GM19099 (cell line): ENCODE measurements at regions not wholly inside any gene's neighbourhood (a gene's known extent, or its start where the extent isn't known, plus 50 kb on each side); places are given as distances from the start of the nearest gene placed in this dataset.

Source experiments
- POLR2A ChIP-seq: IDR thresholded peaks from 3 replicates; pipeline ENCODE4 v1.6.1; 2011; ENCODE audit warnings: low read depth; ENCODE audit not compliant: insufficient read length; ENCODE audit errors: extremely low read depth

DNA sequence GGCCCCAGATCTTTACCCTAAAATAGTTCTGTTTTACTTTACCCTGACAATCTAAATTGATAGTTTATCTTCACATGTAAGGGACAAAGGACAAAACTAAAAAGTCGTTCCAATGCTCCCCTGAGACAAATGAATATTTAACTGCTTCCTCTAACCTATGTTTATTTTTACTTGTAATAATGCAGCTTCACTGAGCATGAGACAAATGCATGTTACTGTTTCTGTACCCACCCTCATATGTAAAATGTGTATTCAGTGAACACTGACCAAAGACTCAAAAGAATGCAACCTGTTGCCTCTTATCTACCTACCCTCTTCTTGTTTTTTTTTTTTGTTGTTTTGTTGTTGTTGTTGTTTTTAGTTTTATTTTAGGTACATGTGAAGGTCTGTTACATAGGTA is 1570.9 kb upstream of the SLC39A10 start:
- TF ChIP-seq POLR2A = no peak

DNA sequence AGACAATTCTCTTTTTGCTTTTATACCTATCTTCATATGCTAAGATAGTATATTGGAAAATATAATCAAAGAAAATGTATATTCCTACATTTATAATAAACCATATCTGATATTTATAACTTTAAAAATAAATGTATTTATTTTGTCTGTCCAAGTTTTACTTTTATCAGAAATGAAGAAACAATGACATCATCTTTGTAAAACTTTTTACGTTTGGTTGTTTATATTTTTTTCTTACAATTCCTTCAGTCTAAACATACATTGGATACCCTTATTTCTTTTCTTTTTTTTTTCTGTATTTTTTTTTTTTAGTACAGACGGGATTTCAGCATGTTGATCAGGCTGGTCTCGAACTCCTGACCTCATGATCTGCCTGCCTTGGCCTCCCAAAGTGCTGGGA is 1577.0 kb upstream of the SLC39A10 start:
- no peak for TF ChIP-seq POLR2A

DNA sequence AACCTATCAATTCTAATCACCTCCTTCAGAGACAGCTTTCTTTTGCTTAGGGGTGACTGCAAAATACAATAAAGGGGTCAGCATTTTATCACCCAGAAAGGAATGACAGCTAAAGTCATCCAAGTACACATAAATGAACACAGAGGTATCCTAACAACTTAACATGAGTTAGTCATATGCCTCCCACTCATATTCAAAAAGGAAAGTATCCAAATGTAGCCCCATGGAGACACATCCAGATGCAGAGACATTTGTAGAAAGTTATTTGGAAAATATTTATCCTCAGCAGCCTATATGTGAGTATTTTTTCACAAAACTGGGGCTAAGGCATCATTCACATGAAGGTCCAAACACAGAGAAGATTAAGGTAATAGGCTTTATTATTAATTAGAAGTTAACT is 1579.7 kb upstream of the SLC39A10 start:
- no peak for TF ChIP-seq POLR2A

DNA sequence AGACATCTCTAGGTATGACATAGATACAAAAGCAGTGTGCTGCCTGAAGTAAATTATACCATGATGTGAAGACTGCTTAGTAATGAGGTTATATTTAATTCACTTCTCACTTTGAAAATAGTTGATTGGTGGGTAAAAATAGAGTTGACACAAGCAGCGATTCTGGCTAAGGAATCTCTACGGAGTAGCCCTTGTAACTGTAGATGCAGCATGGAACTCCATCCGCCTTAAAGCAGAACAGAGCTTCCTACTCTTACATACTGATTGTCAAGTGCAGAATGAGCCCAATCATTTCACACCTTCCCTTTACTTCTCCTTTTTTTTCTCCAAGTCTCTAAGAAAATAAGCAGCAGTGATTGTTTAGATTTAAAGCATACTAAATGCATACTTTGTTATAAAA is 1594.6 kb upstream of the SLC39A10 start:
- TF ChIP-seq POLR2A = no peak

DNA sequence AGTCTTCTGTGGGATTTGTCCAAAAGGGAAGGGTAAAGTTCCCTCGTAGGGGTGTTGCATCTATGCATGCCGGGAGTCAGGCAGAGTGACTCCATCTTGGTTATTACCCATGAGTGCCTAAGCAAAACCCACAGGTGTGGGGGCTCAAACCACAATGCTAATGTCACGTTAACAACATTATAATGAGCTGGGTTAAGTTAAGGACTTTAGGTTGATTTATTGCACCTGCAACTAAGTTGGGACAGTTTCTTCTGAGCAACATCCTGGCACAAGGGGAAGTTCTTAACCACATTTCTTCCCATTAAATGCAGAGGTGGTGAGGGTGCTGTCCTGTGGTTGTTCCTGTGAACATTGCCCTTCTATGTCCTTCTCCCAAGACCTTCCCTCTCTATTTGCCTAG is 1596.8 kb upstream of the SLC39A10 start:
- TF ChIP-seq POLR2A = no peak

DNA sequence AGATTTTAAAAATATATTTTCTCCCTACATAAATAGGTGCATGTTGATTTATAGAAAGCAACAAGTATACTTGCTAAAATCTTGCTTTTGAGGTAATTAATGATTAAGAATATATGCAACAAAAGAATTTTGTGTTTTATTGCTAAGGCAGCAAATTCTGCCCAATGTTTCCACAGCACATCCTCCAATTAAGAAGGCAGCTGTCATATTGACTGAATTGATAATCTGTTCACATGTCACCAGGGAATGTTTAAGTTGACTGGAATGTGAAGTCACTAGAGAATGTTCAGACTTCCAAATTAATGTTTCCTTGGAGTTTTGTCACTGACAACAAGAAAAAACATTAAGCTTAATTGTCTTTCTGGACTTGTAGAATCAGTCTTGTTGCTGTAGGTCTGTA is 1602.7 kb upstream of the SLC39A10 start:
- no peak for TF ChIP-seq POLR2A

DNA sequence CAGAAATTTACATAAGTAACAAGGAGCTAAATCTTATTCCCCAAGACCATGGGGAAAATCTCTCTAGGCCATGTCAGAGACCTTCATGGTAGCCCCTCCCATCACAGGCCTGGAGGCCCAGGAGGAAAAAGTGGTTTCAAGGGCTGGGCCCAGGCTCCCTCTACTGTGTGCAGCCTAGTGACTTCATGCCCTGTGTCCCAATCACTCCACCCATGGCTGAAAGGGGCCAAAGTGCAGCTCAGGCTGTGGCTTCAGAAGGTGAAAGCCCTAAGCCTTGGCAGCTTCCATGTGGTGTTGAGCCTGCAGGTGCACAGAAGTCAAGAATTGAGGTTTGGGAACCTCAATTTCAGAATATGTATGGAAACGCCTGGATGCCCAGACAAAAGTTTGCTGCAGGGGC is 1612.7 kb upstream of the SLC39A10 start:
- TF ChIP-seq POLR2A = no peak

DNA sequence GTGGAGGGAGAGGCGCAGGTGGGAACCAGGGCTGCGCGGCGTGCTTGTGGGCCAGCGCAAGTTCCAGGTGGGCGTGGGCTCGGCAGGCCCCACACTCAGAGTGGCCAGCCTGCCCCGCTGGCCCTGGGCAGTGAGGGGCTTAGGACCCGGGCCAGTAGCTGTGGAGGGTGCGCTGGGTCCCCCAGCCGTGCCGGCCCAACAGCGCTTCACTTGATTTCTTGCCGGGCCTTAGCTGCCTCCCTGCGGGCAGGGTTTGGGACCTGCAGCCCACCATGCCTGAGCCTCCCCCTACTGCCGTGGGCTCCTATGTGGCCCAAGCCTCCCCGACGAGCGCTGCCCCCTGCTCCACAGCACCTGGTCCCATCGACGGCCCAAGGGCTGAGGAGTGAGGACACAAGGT is 1636.9 kb upstream of the SLC39A10 start:
- no peak for TF ChIP-seq POLR2A

DNA sequence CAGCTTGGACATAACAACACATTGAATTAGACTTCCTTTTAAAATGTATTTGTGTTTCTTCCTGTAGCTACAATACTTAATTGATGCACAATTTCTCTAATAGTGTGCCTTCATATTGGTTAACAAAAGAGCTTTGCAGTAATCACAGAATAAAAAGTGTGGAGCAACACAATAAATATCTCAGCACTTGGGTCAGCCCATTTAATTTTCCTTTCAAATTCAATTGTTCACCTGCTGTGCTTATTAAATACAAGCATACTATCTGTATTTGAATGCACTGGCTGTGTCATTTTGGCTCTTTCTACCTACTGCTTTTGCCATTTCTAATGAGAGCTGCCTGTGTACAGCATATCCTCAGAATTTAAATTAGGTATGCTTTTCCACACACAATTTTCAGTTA is 1641.3 kb upstream of the SLC39A10 start:
- TF ChIP-seq POLR2A = no peak

DNA sequence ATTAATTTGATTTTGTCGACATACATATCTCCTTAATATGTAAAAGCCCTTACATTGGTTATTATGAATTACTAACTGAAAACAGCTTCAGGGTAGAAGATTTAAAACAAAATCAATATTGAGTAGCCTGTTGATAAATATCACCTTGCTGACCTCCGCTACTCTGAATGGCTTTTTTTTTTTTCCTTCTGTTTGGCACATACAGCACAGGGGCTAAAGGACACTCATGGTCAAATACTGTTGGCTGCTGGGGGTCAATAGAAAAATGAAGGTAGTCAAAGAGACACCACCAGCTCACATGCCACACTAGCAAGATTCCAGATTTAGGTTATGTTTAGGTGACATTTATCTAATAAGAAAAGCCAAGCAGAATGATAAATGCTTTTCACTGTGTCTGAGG is 1642.4 kb upstream of the SLC39A10 start:
- no peak for TF ChIP-seq POLR2A

DNA sequence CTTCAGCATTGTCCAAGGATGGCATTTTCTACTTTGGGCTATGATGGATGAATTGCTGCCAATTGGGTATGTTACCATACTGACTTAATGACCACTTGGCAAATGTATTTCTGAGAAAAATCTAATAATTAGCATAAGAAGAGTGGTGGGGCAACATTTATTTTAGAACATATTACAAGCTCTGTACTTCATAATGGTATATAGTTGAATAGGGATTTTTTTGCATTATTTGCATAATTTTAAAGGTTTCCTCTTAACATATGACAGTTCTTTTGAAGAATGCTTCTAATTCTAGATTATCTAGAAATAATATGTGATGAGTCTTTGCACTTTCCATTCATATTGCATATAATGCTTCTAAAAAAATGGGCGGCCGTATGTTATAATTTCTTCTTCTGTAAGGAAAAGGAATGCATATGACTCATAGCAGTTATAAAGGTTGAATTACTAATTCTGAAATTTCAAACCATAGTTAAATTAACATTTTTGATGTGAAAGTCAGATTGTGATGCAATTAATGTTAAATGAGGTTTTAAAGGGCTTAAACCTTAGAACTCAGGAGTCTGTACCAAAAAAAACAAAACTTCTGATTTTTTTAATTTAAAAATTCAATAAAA is 1652.3 kb upstream of the SLC39A10 start:
- no peak for TF ChIP-seq POLR2A

DNA sequence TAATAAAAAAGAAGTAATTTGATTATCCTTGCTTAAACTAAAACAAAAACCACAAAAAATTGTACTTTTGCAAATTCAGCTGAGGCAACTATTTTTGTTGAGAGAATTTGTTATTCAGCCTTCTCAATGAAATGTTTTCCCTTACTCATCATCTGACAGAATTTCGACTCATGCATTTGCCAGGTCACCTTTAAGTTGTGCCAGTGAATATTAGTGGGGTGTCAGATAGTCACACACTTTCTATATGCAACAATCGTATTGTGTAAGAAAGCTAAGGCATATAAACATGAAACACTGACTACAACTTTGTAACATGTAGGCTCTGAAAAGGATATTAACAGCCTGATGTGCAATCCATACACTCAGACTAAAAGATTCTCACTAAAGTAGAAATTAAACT is 1653.1 kb upstream of the SLC39A10 start:
- no peak for TF ChIP-seq POLR2A

DNA sequence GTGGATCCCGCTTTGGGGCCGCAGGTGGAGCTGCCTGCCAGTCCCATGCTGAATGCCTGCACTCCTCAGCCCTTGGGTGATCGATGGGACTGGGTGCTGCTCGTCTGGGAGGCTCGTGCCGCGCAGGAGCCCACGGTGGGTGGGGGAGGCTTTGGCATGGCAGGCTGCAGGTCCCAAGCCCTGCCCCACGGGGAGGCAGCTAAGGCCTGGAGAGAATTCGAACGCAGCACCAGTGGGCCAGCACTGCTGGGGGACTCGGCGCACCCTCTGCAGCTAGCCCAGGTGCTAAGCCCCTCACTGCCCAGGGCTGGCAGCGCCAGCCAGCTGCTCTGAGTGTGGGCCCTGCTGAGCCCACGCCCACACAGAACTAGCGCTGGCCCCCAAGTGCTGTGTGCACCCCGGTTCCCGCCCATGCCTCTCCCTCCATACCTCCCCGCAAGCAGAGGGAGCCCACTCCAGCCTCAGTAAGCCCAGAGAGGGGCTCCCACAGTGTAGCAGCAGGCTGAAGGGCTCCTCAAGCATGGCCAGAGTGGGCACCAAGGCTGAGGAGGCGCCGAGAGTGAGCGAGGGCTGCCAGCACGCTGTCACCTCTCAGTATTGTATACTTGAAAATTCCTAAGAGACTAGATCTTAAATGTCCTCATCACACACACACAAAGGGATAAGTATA is 1654.2 kb upstream of the SLC39A10 start:
- no peak for TF ChIP-seq POLR2A

DNA sequence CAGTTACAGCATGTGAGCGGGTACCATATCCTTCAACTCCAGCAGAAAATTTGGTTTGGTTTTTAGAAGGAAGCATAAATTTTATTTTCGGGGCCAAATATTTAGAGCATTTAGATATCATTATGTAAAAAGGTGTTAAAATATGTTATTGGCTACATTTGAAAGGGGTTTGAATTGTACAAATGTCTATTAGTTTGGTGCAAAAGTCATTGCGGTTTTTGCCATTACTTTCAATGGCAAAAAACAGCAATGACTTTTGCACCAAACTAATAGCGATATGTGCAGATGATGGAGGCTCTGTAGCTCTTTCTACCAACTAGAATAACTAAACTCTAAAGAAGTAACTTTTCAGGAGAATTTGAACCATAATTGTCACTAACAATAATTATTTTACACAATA is 1666.2 kb upstream of the SLC39A10 start:
- TF ChIP-seq POLR2A = no peak

DNA sequence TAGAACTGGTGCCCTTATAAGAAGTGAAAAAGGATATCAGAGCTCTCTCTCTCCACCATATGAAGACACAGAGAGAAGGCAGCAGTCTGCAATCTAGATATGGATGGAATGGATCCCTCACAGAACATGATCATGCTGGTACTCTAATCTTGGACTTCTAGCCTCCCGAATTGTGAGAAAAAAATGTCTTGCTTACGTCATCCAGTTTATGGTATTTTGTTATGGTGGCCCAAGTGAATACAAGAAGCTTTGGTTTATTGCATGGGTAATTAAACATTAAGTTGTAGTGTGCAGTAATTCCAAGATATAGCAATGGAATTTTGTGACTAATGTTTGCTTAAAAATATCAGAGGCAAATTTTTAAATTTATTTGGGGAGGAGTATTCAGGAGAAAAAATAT is 1667.4 kb upstream of the SLC39A10 start:
- TF ChIP-seq POLR2A = no peak

DNA sequence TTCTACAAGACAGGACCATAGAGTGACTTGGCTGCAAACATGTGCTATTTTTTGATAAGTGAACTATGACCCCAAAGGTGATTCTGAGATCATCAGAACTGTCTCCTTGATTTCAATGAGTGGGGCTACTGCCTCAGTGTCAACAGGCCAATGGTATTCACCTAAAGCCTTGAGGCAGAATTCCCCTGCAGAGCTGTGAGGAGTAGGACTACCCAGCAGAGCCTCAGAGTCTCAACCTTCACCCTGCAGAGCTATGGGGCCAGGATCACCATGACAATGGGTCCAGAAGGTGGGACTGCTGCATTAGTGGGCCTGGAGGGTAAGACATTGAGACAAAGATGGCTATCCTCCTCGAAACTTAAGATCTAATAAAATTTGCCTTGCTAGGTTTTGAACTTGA is 1668.2 kb upstream of the SLC39A10 start:
- TF ChIP-seq POLR2A = no peak

DNA sequence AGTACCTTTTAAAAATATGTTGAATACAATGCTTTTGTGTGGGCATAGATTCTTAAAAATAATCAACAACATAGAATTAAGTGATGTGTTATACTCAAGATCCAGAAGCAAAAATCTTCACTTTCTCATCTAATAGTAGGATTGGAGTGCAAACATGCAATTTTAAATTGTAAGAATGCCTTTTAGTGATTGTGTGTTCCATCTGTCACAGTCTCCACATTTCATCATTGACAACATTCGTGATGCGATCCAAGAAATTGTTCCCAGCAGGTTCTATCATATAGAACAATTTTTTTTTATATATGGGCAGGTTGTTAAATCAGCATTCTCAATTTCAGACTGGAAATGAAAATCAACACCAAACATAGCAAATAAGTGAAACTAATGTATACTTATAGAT is 1671.8 kb upstream of the SLC39A10 start:
- no peak for TF ChIP-seq POLR2A
